Omental fat pad (tissue), 3 donors: ENCODE measurements at regions not wholly inside any gene's neighbourhood (a gene's known extent, or its start where the extent isn't known, plus 50 kb on each side); places are given as distances from the start of the nearest gene placed in this dataset.

Experiments
- ATAC-seq: fragments of 150-250 bp; one replicate; pipeline ENCODE4 v1.9.1; 2016; ENCODE audit warnings: mild to moderate bottlenecking, moderate library complexity; ENCODE audit not compliant: low FRiP score
- DNase-seq: peaks from one replicate; pipeline ENCODE4 v3.0.0-alpha.2; 2019; ENCODE audit warnings: low spot score
- TF ChIP-seq, protein P1 (sequence below), 3 donors: fragments of 450-650 bp; IDR thresholded peaks; one replicate each; pipeline ENCODE4 v1.5.1; 2016 to 2017; ENCODE audit warnings: antibody characterized with exemption in 3 of 3, mild to moderate bottlenecking in 3 of 3, moderate library complexity in 2 of 3

DNA sequence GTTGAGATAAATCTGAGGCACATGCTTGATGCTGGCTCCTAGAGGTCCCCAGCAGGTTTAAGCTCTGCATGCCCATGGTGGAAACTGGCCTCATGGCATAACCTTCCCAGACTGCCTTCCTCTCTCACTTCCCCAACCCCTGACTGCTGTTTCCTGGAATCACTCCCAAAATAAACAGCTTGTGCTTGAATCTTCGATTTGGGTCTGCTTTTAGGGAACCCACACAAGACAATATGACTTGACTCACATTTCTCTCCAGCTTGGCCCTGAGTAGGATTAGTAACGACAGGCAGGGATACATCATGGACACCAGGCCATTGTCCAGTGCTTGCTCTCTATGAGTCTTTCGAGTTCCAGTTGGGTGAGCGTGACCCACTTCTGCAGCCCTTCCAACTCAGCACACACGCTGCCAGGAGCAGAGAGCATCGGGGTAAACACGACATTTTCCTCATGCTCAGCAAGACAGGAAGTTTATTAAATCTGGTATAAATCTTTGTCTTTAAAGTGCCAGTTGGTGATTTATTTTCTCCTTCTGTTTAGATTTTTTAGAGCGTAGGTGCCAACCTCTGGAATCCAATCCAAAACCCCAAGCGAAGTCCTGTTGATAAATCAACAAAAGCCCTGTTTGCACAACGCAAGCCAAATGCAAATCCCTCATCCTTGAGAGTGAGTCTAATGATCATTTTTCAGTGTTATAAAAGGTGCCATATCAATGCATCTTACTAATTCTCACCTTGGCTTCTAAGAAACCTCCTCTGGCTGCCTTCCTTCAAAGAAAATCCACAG, 135.0 kb downstream of the FOXA2 start:
- DNase-seq (no peak), ATAC-seq (no peak)
- TF ChIP-seq, protein P1, sequence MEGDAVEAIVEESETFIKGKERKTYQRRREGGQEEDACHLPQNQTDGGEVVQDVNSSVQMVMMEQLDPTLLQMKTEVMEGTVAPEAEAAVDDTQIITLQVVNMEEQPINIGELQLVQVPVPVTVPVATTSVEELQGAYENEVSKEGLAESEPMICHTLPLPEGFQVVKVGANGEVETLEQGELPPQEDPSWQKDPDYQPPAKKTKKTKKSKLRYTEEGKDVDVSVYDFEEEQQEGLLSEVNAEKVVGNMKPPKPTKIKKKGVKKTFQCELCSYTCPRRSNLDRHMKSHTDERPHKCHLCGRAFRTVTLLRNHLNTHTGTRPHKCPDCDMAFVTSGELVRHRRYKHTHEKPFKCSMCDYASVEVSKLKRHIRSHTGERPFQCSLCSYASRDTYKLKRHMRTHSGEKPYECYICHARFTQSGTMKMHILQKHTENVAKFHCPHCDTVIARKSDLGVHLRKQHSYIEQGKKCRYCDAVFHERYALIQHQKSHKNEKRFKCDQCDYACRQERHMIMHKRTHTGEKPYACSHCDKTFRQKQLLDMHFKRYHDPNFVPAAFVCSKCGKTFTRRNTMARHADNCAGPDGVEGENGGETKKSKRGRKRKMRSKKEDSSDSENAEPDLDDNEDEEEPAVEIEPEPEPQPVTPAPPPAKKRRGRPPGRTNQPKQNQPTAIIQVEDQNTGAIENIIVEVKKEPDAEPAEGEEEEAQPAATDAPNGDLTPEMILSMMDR (IDR thresholded peaks at IDR 0.05), result no peak

DNA sequence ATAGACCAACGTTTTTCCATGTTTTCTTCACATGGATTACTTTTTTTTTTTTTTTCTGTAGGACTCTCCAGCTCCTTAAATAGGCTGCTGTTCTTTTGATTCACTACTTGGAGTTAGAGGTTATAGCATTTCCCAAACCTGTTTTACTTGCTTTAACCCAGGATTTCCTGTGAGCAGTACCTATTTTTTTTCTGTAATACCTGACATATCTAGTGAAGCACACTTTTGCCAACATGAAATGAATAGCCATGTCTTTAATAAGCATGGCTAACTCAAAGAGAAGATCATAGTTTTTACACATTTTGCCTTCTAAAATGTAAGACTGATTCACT, 137.0 kb downstream of the FOXA2 start:
- TF ChIP-seq, protein P1 (IDR thresholded peaks at IDR 0.05), result no peak
- ATAC-seq (no peak), DNase-seq (no peak)

DNA sequence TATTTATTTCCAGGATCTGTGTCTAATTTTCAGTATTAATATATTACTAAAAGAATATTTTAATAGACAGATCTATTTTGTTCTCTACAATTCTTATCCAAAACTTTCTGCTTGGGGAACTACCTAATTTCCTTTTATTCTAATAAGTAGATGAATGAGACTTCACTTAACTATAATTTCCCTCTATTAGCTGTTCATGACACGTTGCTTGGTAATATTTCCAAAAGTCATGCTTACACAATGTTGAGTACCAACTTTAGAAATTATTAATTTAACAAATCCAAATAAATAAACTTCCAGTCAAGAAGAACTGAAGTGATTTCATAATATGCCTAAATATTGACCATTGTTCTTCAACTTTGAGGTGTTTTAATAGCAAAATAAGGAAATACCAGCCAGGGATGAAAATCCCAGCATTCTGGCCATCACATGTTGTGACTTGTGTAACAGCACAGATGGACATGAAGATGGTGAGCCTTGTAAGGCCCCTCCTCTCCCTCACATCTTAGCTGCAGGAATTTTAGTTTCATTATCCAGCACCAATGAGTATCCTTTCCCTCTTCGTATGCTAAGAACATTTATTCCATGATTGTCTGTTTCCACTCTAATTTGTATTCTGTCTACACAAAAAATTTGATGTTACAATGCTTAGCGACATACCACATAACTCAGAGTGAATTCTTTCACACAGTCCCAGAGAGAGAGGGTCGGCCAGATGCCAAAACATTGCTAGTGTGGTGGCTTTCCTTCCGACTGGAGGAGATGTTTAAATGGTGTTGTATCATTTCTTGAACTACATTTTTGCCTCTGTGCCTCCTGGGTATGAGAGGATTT, 137.5 kb downstream of the FOXA2 start:
- ATAC-seq (no peak), DNase-seq (no peak)
- TF ChIP-seq, protein P1 (IDR thresholded peaks at IDR 0.05), result no peak

DNA sequence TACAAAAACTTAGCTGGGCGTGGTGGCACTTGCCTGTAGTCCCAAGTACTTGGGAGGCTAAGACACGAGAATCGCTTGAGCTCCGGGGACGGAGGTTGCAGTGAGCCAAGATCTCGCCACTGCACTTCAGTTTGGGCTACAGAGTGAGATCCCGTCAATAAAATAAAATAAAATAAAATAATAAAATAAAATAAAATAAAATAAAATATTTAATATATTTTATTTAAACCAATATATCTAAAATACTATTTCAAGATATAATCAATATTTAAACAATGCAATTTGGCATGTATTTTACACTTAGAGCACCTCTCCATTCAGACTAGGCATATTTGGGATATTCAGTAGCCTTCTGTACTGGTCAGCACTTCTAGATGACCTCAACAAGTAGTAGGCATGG, 142.1 kb downstream of the FOXA2 start:
- no peak for ATAC-seq
- DNase-seq, result no peak
- TF ChIP-seq, protein P1 (IDR thresholded peaks at IDR 0.05), result no peak

DNA sequence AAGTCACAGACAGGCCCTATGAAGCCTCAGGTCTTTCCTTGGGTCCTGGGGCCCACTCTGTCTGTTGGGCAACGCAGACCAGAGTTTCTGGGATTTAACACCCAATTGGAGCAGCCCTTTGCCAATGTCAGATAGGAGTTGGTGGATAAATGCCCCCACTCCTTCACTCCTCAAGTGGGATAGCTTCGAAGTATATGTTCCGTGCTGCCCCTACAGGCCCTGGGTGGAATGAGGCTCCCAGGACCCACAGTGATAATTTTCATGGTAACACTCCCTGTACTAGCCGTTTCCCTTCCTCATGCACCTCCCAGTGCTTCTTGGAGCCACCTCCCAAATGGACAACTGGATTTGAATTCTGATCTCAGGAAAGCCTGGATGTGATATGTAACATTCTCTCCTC, 145.4 kb downstream of the FOXA2 start:
- TF ChIP-seq, protein P1 (IDR thresholded peaks at IDR 0.05), result no peak
- no peak for ATAC-seq

DNA sequence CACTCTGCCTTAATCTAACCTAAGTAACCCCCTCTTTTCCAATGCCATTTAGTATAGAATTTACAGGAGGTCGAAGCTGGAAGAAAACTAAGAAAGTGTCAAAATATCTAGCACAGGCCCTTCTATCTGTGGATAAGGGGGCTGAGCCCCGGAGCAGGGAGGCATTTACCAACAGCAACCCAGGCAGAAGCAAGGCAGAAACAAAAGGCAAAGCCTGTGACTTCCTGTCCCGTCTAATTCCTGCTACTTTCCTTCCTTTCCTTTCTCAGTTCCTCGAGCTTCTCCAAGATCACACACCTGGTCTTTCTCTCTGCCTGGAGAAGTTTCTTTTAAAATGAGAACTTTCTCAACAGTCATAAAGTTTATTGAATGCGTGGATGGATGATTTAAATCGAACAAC, 146.0 kb downstream of the FOXA2 start:
- ATAC-seq, result no peak
- TF ChIP-seq, protein P1 (IDR thresholded peaks at IDR 0.05), result no peak

More for the DNA sequence above, 145.4 kb downstream of the FOXA2 start:
- no peak for DNase-seq

More for the DNA sequence above, 146.0 kb downstream of the FOXA2 start:
- DNase-seq, result no peak
